MM.1S (cell line): ENCODE measurements at regions not wholly inside any gene's neighbourhood (a gene's known extent, or its start where the extent isn't known, plus 50 kb on each side); places are given as distances from the start of the nearest gene placed in this dataset.

Experiments used
- DNase-seq: peaks from one replicate; pipeline ENCODE4 v3.0.0-alpha.2; 2015
- H2AFZ ChIP-seq: fragments of 300-600 bp; sonication (generic); 2 replicates; pipeline ENCODE4 v1.6.0; 2016; ENCODE audit warnings: antibody characterized with exemption, low read length
- H3F3A ChIP-seq: fragments of 300-600 bp; sonication (generic); 2 replicates; pipeline ENCODE4 v1.6.1; 2016; ENCODE audit warnings: mild to moderate bottlenecking, antibody characterized with exemption, low read length, moderate library complexity, mixed read lengths; ENCODE audit not compliant: insufficient read depth
- H3K27ac ChIP-seq: fragments of 300-600 bp; sonication (generic); 2 replicates; pipeline ENCODE4 v1.5.1; 2016; ENCODE audit warnings: mild to moderate bottlenecking, low read length
- H3K27me3 ChIP-seq: fragments of 300-600 bp; sonication (generic); replicated peaks from 2 replicates; pipeline ENCODE4 v1.6.0; 2016; ENCODE audit warnings: low read length; ENCODE audit not compliant: insufficient read depth
- H3K36me3 ChIP-seq: fragments of 300-600 bp; sonication (generic); replicated peaks from 2 replicates; pipeline ENCODE4 v1.6.1; 2016; ENCODE audit warnings: mild to moderate bottlenecking, low read length, mixed read lengths; ENCODE audit not compliant: insufficient read depth
- H3K4me1 ChIP-seq: fragments of 300-600 bp; sonication (generic); 2 replicates; pipeline ENCODE4 v1.6.1; 2016; ENCODE audit warnings: low read length, mixed read lengths
- H3K4me2 ChIP-seq: fragments of 300-600 bp; sonication (generic); 2 replicates; pipeline ENCODE4 v1.6.0; 2016; ENCODE audit warnings: low read depth, low read length
- H3K4me3 ChIP-seq: fragments of 300-600 bp; sonication (generic); 2 replicates; pipeline ENCODE4 v1.5.1; 2016; ENCODE audit warnings: low read length, mixed read lengths
- H3K79me2 ChIP-seq: fragments of 300-600 bp; sonication (generic); 2 replicates; pipeline ENCODE4 v1.6.1; 2016; ENCODE audit warnings: mixed run types, low read length, mixed read lengths
- H3K9ac ChIP-seq: fragments of 300-600 bp; sonication (generic); 2 replicates; pipeline ENCODE4 v1.6.1; 2016; ENCODE audit warnings: low read length, mixed read lengths
- H3K9me2 ChIP-seq: fragments of 300-600 bp; sonication (generic); replicated peaks from 2 replicates; pipeline ENCODE4 v1.6.1; 2016; ENCODE audit warnings: mild to moderate bottlenecking, low read length, mixed read lengths; ENCODE audit not compliant: insufficient read depth
- H3K9me3 ChIP-seq: fragments of 300-600 bp; sonication (generic); replicated peaks from 2 replicates; pipeline ENCODE4 v1.6.1; 2016; ENCODE audit warnings: mild to moderate bottlenecking, low read length, mixed read lengths; ENCODE audit not compliant: insufficient read depth
- H4K20me1 ChIP-seq: fragments of 300-600 bp; sonication (generic); 2 replicates; pipeline ENCODE4 v1.6.1; 2016; ENCODE audit warnings: mild to moderate bottlenecking, low read length, moderate library complexity, mixed read lengths; ENCODE audit not compliant: insufficient read depth
- CTCF ChIP-seq: fragments of 300-600 bp; sonication (generic); IDR thresholded peaks from 2 replicates; pipeline ENCODE4 v1.5.1; 2016; ENCODE audit warnings: antibody characterized with exemption, low read length, mixed read lengths
- EZH2 ChIP-seq: fragments of 300-600 bp; sonication (generic); optimal IDR thresholded peaks from 2 replicates; pipeline ENCODE3; 2017; ENCODE audit warnings: low read depth, mild to moderate bottlenecking, antibody characterized with exemption, low read length, mixed read lengths
- EZH2phosphoT487 ChIP-seq: fragments of 300-600 bp; sonication (generic); IDR thresholded peaks from 2 replicates; pipeline ENCODE4 v1.6.1; 2018; ENCODE audit warnings: antibody characterized with exemption, low read length

- Histone ChIP-seq H3K9ac (no peak overlapping the region), H3F3A (no peaks in the 10 kb centered on the region), H2AFZ (no peak overlapping the region), H3K36me3 (no peaks in the 10 kb centered on the region), H3K4me2 (no peak overlapping the region), H3K27ac (no peak overlapping the region), H3K9me2 (no peaks in the 10 kb centered on the region), H3K79me2 (no peaks in the 10 kb centered on the region), H3K4me1 (no peaks in the 10 kb centered on the region), H3K27me3 (no peaks in the 10 kb centered on the region), H3K4me3 (no peak overlapping the region), H3K9me3 (no peaks in the 10 kb centered on the region), H4K20me1 (no peaks in the 10 kb centered on the region)
- no peak for DNase-seq
- no peak for TF ChIP-seq CTCF
- TF ChIP-seq EZH2phosphoT487 = no peak
- no peak for TF ChIP-seq EZH2
These were observed 396.6 kb downstream of the GABRB3 start for GRCh38 chr15:26376243-26376642.

- Histone ChIP-seq H3K79me2 (no peaks in the 10 kb centered on the region), H3K4me3 (no peak overlapping the region), H3F3A (no peaks in the 10 kb centered on the region), H3K4me2 (no peak overlapping the region), H4K20me1 (no peaks in the 10 kb centered on the region), H2AFZ (no peak overlapping the region), H3K27ac (no peak overlapping the region), H3K9me2 (no peaks in the 10 kb centered on the region), H3K36me3 (no peaks in the 10 kb centered on the region), H3K9me3 (no peaks in the 10 kb centered on the region), H3K9ac (no peak overlapping the region), H3K27me3 (no peaks in the 10 kb centered on the region), H3K4me1 (no peaks in the 10 kb centered on the region)
- TF ChIP-seq EZH2 (no peak), EZH2phosphoT487 (no peak), CTCF (no peak)
- no peak for DNase-seq
These were observed 398.1 kb downstream of the GABRB3 start for GRCh38 chr15:26374806-26375205.

- Histone ChIP-seq H3K27ac (no peak overlapping the region), H2AFZ (no peak overlapping the region), H3K4me1 (no peaks in the 10 kb centered on the region), H3K79me2 (no peaks in the 10 kb centered on the region), H3K4me2 (no peak overlapping the region), H3K9me3 (no peaks in the 10 kb centered on the region), H3K4me3 (no peak overlapping the region), H3K36me3 (no peaks in the 10 kb centered on the region), H3K27me3 (no peaks in the 10 kb centered on the region), H3K9me2 (no peaks in the 10 kb centered on the region), H4K20me1 (no peaks in the 10 kb centered on the region), H3K9ac (no peak overlapping the region), H3F3A (no peaks in the 10 kb centered on the region)
- TF ChIP-seq CTCF (no peak), EZH2 (no peak), EZH2phosphoT487 (no peak)
- no peak for DNase-seq
These were observed 400.2 kb downstream of the GABRB3 start for GRCh38 chr15:26372706-26373105.
